ENCODE measurements at regions not wholly inside any gene's neighbourhood (a gene's known extent, or its start where the extent isn't known, plus 50 kb on each side); places are given as distances from the start of the nearest gene placed in this dataset.

- no peak for TF ChIP-seq POU6F1 (CRISPR knock-in tag; IDR thresholded peaks at IDR 0.05; ENCODE audit: borderline replicate concordance, low read depth)
- no peak for TF ChIP-seq PATZ1 (CRISPR knock-in tag; IDR thresholded peaks at IDR 0.05; ENCODE audit: borderline replicate concordance)
- TF ChIP-seq ARNTL (CRISPR knock-in tag; IDR thresholded peaks at IDR 0.05; ENCODE audit: borderline replicate concordance, low read depth), result no peak
- TF ChIP-seq, protein P1, sequence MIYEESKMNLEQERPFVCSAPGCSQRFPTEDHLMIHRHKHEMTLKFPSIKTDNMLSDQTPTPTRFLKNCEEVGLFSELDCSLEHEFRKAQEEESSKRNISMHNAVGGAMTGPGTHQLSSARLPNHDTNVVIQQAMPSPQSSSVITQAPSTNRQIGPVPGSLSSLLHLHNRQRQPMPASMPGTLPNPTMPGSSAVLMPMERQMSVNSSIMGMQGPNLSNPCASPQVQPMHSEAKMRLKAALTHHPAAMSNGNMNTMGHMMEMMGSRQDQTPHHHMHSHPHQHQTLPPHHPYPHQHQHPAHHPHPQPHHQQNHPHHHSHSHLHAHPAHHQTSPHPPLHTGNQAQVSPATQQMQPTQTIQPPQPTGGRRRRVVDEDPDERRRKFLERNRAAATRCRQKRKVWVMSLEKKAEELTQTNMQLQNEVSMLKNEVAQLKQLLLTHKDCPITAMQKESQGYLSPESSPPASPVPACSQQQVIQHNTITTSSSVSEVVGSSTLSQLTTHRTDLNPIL (CRISPR knock-in tag; IDR thresholded peaks at IDR 0.05; ENCODE audit: low read depth), result no peak
- TF ChIP-seq ESRRG (CRISPR knock-in tag; IDR thresholded peaks at IDR 0.05), result no peak
- no peak for TF ChIP-seq TOX (CRISPR knock-in tag; IDR thresholded peaks at IDR 0.05; ENCODE audit: borderline replicate concordance)
Measured at GRCh38 chr1:87986130-87986866, 657.6 kb downstream of the LMO4 start.
